ENCODE measurements at regions not wholly inside any gene's neighbourhood (a gene's known extent, or its start where the extent isn't known, plus 50 kb on each side); places are given as distances from the start of the nearest gene placed in this dataset.

DNA sequence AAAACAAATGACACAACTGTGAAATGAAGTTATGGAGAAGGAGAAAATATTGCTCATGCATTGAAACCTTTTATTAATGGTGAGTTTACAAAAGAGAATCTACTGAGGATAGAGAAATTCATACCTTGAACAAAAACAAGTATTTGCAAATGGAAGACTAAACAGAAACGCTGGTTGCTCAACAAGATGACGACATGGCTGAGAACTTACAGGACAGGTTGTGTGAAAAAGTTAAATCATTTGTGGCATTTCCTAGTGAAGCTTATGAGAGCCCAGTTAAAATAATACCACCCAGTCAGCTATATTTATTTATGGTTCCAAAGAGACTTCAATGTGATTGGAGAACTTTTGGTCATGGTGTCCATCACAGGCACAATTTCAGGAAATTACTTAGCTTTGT lies 148.6 kb upstream of the PKDCC start:
- peak; percentile 21 to 87 for DNase-seq
- POLR2A ChIA-PET (ENCODE audit: unreplicated experiment) = interaction anchor here (0.6 to 0.7 kb wide), 3 partner anchors 22 to 915 kb away, joined by 3 to 7 read pairs (median 4); no protein-coding TSS in a partner anchor
- H3F3A ChIP-seq (ENCODE audit: insufficient read depth, low read depth) = no peaks in the 10 kb centered on the region

GRCh38 chr2:41900101-41900577 lies 147.7 kb upstream of the PKDCC start:
- H3K27ac ChIP-seq = no peak overlapping the region
- no TSS peak for BruUV-seq (replicated peaks)
- H3K36me3 ChIP-seq (ENCODE audit: low read depth) = no peaks in the 10 kb centered on the region
- intact Hi-C loops (cut with micrococcal nuclease; ENCODE audit: unreplicated experiment) = no loop called here
- TF ChIP-seq CTCF (conservative IDR thresholded peaks at IDR 0.05) (no peak), EZH2 (IDR thresholded peaks at IDR 0.05; ENCODE audit: low read depth) (no peak)
- H3K9me2 ChIP-seq (ENCODE audit: insufficient read depth) = no peaks in the 10 kb centered on the region
- H4K20me1 ChIP-seq (ENCODE audit: insufficient read depth) = no peaks in the 10 kb centered on the region
- no peaks in the 10 kb centered on the region for H3F3A ChIP-seq (ENCODE audit: insufficient read depth, low read depth)
- no peaks in the 10 kb centered on the region for H3K27me3 ChIP-seq (ENCODE audit: insufficient read depth, low read depth)
- no peak overlapping the region for H3K4me2 ChIP-seq
- ChIA-PET CTCF (no interaction called here), POLR2A (ENCODE audit: unreplicated experiment) (interaction anchor here (0.7 kb wide), 1 partner anchor 21 kb away, joined by 7 read pairs; no protein-coding TSS in a partner anchor)
- no peak for DNase-seq
- no peak overlapping the region for H2AFZ ChIP-seq
- H3K4me1 ChIP-seq (replicated peaks; ENCODE audit: insufficient read depth) = peaks cover 17% of the 10 kb centered on the region
- H3K9me3 ChIP-seq (ENCODE audit: insufficient read depth, low read depth) = no peaks in the 10 kb centered on the region
- no peak overlapping the region for H3K4me3 ChIP-seq
- no peaks in the 10 kb centered on the region for H3K79me2 ChIP-seq (ENCODE audit: low read depth)

More for the DNA sequence above, 148.6 kb upstream of the PKDCC start:
- BruUV-seq (replicated peaks) = no TSS peak
- CTCF ChIA-PET = no interaction called here
- H3K9me3 ChIP-seq (ENCODE audit: insufficient read depth, low read depth) = no peaks in the 10 kb centered on the region
- no peaks in the 10 kb centered on the region for H3K27me3 ChIP-seq (ENCODE audit: insufficient read depth, low read depth)
- intact Hi-C loops (cut with micrococcal nuclease; ENCODE audit: unreplicated experiment) = no loop called here
- H3K4me1 ChIP-seq (replicated peaks; ENCODE audit: insufficient read depth) = peaks cover 17% of the 10 kb centered on the region
- no peaks in the 10 kb centered on the region for H3K79me2 ChIP-seq (ENCODE audit: low read depth)
- H2AFZ ChIP-seq = 0 out of 2 replicates have a peak overlapping the region, but pooled peaks have one; percentile 1
- H3K9me2 ChIP-seq (ENCODE audit: insufficient read depth) = no peaks in the 10 kb centered on the region
- H3K4me3 ChIP-seq = no peak overlapping the region
- no peaks in the 10 kb centered on the region for H4K20me1 ChIP-seq (ENCODE audit: insufficient read depth)
- no peak for TF ChIP-seq EZH2 (IDR thresholded peaks at IDR 0.05; ENCODE audit: low read depth)
- no peak for TF ChIP-seq CTCF (conservative IDR thresholded peaks at IDR 0.05)
- peak overlapping the region; percentile 28 for H3K27ac ChIP-seq
- H3K4me2 ChIP-seq = peak overlapping the region; percentile 43
- no peaks in the 10 kb centered on the region for H3K36me3 ChIP-seq (ENCODE audit: low read depth)

GRCh38 chr2:41902897-41903296 lies 144.9 kb upstream of the PKDCC start:
- TF ChIP-seq CTCF (conservative IDR thresholded peaks at IDR 0.05) (no peak), EZH2 (IDR thresholded peaks at IDR 0.05; ENCODE audit: low read depth) (no peak)
- Histone ChIP-seq H3K9me2 (ENCODE audit: insufficient read depth) (no peaks in the 10 kb centered on the region), H3K9me3 (ENCODE audit: insufficient read depth, low read depth) (no peaks in the 10 kb centered on the region), H3K4me3 (no peak overlapping the region), H3F3A (ENCODE audit: insufficient read depth, low read depth) (no peaks in the 10 kb centered on the region), H2AFZ (no peak overlapping the region), H3K36me3 (ENCODE audit: low read depth) (no peaks in the 10 kb centered on the region), H3K4me1 (replicated peaks; ENCODE audit: insufficient read depth) (peaks cover 23% of the 10 kb centered on the region), H3K79me2 (ENCODE audit: low read depth) (no peaks in the 10 kb centered on the region), H3K4me2 (no peak overlapping the region), H3K27ac (no peak overlapping the region), H3K27me3 (ENCODE audit: insufficient read depth, low read depth) (no peaks in the 10 kb centered on the region), H4K20me1 (ENCODE audit: insufficient read depth) (no peaks in the 10 kb centered on the region)
- BruUV-seq (replicated peaks) = no TSS peak
- intact Hi-C loops (cut with micrococcal nuclease; ENCODE audit: unreplicated experiment) = no loop called here
- DNase-seq = no peak
- ChIA-PET POLR2A (ENCODE audit: unreplicated experiment) (no interaction called here), CTCF (no interaction called here)

All from PC-9 (cell line).